PC-3 (cell line): ENCODE measurements at regions not wholly inside any gene's neighbourhood (a gene's known extent, or its start where the extent isn't known, plus 50 kb on each side); places are given as distances from the start of the nearest gene placed in this dataset.

Experiments
- CTCF ChIP-seq: fragments of 300-600 bp; sonication (generic); conservative IDR thresholded peaks from 2 replicates; pipeline ENCODE4 v1.5.1; 2017; ENCODE audit warnings: antibody characterized with exemption, low read depth, mild to moderate bottlenecking, low read length
- EZH2 ChIP-seq: fragments of 300-600 bp; sonication (generic); IDR thresholded peaks from one replicate; pipeline ENCODE4 v1.6.1; 2017; ENCODE audit warnings: antibody characterized with exemption, mild to moderate bottlenecking, low read length; ENCODE audit not compliant: unreplicated experiment
- EZH2phosphoT487 ChIP-seq: fragments of 300-600 bp; sonication (generic); IDR thresholded peaks from 2 replicates; pipeline ENCODE4 v1.6.1; 2018; ENCODE audit warnings: mild to moderate bottlenecking, antibody characterized with exemption, low read length, borderline replicate concordance

DNA sequence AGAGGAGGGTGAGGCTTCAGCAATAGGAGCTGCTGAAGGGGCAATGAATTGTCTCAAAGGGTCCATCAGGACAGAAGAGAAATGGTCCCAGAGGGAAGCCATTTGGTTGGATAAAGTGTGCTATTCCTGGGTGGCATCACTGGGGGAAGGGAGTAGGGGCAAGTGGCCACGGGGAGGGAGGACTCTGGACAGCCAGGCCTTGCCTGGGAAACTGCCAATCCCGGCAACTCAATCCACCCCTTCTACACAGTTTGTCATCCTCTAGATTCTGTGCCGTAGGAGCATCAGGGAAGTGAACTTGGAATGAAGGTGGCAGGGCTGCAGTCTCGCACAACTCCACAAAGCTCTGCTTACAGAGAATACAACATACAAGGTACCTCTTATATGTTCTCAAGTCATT is 59.5 kb upstream of the RIPOR2 start:
- TF ChIP-seq CTCF (no peak), EZH2 (no peak), EZH2phosphoT487 (no peak)
